ENCODE measurements at regions not wholly inside any gene's neighbourhood (a gene's known extent, or its start where the extent isn't known, plus 50 kb on each side); places are given as distances from the start of the nearest gene placed in this dataset.

DNA sequence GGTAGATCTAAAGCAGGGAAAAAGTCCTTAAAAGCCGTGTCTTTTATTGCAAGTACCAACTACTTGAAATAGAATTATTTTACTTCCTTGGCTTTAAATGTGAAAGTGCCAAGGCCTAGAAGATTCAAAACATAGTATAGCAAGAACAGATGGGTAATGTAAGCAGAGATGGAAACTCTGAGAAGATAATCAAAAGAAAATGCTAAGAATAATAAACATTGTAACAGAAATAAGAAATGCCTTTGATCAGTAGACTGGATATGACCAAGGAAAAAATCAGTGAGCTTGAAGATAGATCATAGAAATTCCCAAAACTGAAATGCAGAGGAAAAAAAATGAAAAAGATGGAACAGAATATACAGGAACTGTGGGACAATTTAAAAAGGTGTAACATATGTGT lies 113.1 kb downstream of the BLID start:
- no peak for TF ChIP-seq POLR2A (IDR thresholded peaks at IDR 0.05)
- TF ChIP-seq, protein P1, sequence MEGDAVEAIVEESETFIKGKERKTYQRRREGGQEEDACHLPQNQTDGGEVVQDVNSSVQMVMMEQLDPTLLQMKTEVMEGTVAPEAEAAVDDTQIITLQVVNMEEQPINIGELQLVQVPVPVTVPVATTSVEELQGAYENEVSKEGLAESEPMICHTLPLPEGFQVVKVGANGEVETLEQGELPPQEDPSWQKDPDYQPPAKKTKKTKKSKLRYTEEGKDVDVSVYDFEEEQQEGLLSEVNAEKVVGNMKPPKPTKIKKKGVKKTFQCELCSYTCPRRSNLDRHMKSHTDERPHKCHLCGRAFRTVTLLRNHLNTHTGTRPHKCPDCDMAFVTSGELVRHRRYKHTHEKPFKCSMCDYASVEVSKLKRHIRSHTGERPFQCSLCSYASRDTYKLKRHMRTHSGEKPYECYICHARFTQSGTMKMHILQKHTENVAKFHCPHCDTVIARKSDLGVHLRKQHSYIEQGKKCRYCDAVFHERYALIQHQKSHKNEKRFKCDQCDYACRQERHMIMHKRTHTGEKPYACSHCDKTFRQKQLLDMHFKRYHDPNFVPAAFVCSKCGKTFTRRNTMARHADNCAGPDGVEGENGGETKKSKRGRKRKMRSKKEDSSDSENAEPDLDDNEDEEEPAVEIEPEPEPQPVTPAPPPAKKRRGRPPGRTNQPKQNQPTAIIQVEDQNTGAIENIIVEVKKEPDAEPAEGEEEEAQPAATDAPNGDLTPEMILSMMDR (IDR thresholded peaks at IDR 0.05): no peak

Data from testis (tissue), 2 donors.